GM12865 (cell line): ENCODE measurements at regions not wholly inside any gene's neighbourhood (a gene's known extent, or its start where the extent isn't known, plus 50 kb on each side); places are given as distances from the start of the nearest gene placed in this dataset.

Experiments
- DNase-seq: peaks from one replicate; pipeline ENCODE4 v3.0.0; 2010; ENCODE audit warnings: low read depth
- H3K4me3 ChIP-seq: 2 replicates; pipeline ENCODE4 v1.5.1; 2011; ENCODE audit warnings: mild to moderate bottlenecking, low read depth, low read length, control low read depth
- CTCF ChIP-seq: IDR thresholded peaks from 2 replicates; pipeline ENCODE4 v1.5.1; 2011; ENCODE audit warnings: low read length, control low read depth, low read depth, inconsistent platforms; ENCODE audit not compliant: insufficient read depth; ENCODE audit errors: missing control alignments

GRCh38 chr4:24140892-24141291 is 251.0 kb upstream of the PPARGC1A start:
- DNase-seq = no peak
- no peak for TF ChIP-seq CTCF
- H3K4me3 ChIP-seq = no peak overlapping the region

GRCh38 chr4:24137671-24138601 is 248.1 kb upstream of the PPARGC1A start:
- no peak overlapping the region for H3K4me3 ChIP-seq
- TF ChIP-seq CTCF = no peak
- DNase-seq = no peak

- no peak for TF ChIP-seq CTCF
- no peak for DNase-seq
Observed at GRCh38 chr4:24131954-24132673, 242.3 kb upstream of the PPARGC1A start.

DNA sequence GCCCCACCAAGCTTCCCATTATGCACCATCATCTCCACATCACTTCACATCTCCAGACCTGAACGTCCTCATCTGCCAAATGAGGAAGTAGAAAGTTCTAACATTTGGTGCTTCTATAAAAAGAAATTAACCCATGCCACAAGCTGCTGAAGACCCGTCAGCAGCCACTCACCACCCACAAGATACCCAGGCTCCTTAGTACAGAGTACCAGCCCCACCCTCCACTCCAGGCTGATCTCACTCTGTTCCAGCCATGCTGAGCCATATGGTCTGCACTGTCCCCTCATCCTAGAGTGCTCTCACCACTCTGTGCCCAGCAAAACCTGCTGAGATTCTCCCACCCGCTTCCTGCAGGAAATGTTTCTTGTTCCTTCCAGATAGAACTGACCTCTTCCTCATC is 240.8 kb upstream of the PPARGC1A start:
- H3K4me3 ChIP-seq = no peak overlapping the region
- no peak for DNase-seq
- TF ChIP-seq CTCF = no peak

More at GRCh38 chr4:24131954-24132673, 242.3 kb upstream of the PPARGC1A start:
- H3K4me3 ChIP-seq = no peak overlapping the region

- no peak for TF ChIP-seq CTCF
- H3K4me3 ChIP-seq = no peak overlapping the region
- no peak for DNase-seq
Observed at GRCh38 chr4:24126776-24127175, 236.9 kb upstream of the PPARGC1A start.

DNA sequence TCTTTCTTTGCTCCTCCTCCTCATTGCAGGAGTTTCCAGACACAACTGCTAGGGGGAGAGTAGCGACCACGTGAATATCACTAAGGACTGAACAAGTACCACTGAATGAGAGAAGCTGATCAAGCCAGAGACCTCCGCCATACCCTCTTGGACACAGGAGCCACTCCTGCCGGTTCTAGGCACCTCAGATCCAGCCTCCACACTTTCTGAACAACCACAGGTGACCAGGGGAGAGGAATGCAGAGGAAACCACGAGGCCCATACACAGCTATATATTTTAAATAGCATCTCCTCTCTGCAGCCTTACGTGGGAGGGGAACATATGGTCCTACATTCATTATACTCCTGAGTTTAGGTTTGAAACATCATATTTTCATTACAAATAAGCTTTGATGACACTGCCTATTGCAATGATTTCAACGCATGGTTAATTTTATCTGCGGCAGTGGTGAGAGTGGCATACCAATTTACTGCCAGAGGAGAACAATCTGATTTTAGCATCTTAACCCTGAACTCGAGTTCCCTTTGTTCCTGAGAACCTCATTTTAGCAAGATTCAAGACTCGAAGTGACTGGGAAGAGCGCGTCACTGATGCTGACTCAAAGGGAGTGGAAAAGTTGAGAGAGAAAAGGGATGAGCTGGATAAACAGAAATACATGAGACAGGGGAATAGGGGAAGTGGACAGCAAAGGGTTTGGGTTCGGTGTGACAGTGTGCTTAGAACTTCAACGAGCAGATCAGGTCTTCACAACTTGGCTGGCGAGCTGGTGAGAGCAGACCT is 231.7 kb upstream of the PPARGC1A start:
- H3K4me3 ChIP-seq = no peak overlapping the region
- no peak for DNase-seq
- TF ChIP-seq CTCF = no peak
